C4-2B (cell line): ENCODE measurements at regions not wholly inside any gene's neighbourhood (a gene's known extent, or its start where the extent isn't known, plus 50 kb on each side); places are given as distances from the start of the nearest gene placed in this dataset.
"Not testable (repeated sequence)": the region's sequence is repeated elsewhere in the genome, so short reads cannot be mapped to it uniquely, and the experiment has no call there.

ENCODE experiments used
- H3K27ac ChIP-seq: fragments of 450-650 bp; 2 replicates; pipeline ENCODE4 v1.5.1; 2017
- CTCF ChIP-seq: fragments of 450-650 bp; conservative IDR thresholded peaks from 2 replicates; pipeline ENCODE4 v1.5.1; 2017; ENCODE audit warnings: mild to moderate bottlenecking
- ZFX ChIP-seq: fragments of 450-650 bp; IDR thresholded peaks from 2 replicates; pipeline ENCODE4 v1.6.1; 2017

GRCh38 chr2:167851323-167851860 lies 396.0 kb downstream of the STK39 start:
- no peak overlapping the region for H3K27ac ChIP-seq
- no peak for TF ChIP-seq ZFX
- no peak for TF ChIP-seq CTCF

GRCh38 chr2:167844714-167845530 lies 402.5 kb downstream of the STK39 start:
- no peak; the same call in 1 of the 2 replicates for TF ChIP-seq CTCF
- H3K27ac ChIP-seq = no peak overlapping the region

- no peak overlapping the region for H3K27ac ChIP-seq
- TF ChIP-seq ZFX (no peak), CTCF (no peak)
Observed at GRCh38 chr2:167843657-167844056, 403.7 kb downstream of the STK39 start.

GRCh38 chr2:167843217-167843616 lies 404.2 kb downstream of the STK39 start:
- no peak for TF ChIP-seq CTCF
- no peak overlapping the region for H3K27ac ChIP-seq

- TF ChIP-seq CTCF (no peak), ZFX (no peak)
- H3K27ac ChIP-seq = no peak overlapping the region
Observed at GRCh38 chr2:167842047-167842446, 405.3 kb downstream of the STK39 start.

GRCh38 chr2:167835290-167835689 lies 412.1 kb downstream of the STK39 start:
- H3K27ac ChIP-seq = not testable (repeated sequence)

GRCh38 chr2:167834707-167835106 lies 412.7 kb downstream of the STK39 start:
- no peak overlapping the region for H3K27ac ChIP-seq
- no peak for TF ChIP-seq ZFX
- no peak for TF ChIP-seq CTCF

- TF ChIP-seq CTCF (no peak), ZFX (no peak)
- no peak overlapping the region for H3K27ac ChIP-seq
Observed at GRCh38 chr2:167833294-167833693, 414.1 kb downstream of the STK39 start.
